H1 (cell line): ENCODE measurements at regions not wholly inside any gene's neighbourhood (a gene's known extent, or its start where the extent isn't known, plus 50 kb on each side); places are given as distances from the start of the nearest gene placed in this dataset.

ENCODE experiments used
- CTCF ChIA-PET: fragments of 300-600 bp; sonication (Branson Sonifier 250); formaldehyde crosslinking; loops from one replicate; lab custom pipeline; 2021; ENCODE audit not compliant: partially characterized antibody; lab: Charles Lee
- POLR2A ChIA-PET: fragments of 300-600 bp; sonication (Branson Sonifier 250); formaldehyde crosslinking; loops from one replicate; lab custom pipeline; 2021; ENCODE audit warnings: inconsistent platforms; ENCODE audit not compliant: partially characterized antibody; lab: Charles Lee
- DNase-seq, 2 experiments: peaks; one replicate each; pipeline versions ENCODE4 v3.0.0 to v3.0.0-alpha.2; 2010 to 2022; ENCODE audit warnings: low spot score in 2 of 2, low read depth in 1 of 2, mixed read lengths in 1 of 2
- FAIRE-seq: peaks from 2 replicates; lab custom pipeline; 2011; peaks lifted over from hg19 to GRCh38; lab: Jason Lieb, UNC
- H2AFZ ChIP-seq: 2 replicates; pipeline ENCODE4 v1.8.1; 2012; ENCODE audit warnings: low read length, inconsistent platforms
- H2AK5ac ChIP-seq: 2 replicates; pipeline ENCODE4 v1.6.1; 2013; ENCODE audit warnings: low read depth, low read length
- H2BK120ac ChIP-seq: replicated peaks from 2 replicates; pipeline ENCODE3; 2013; ENCODE audit warnings: low read depth, low read length, inconsistent platforms
- H2BK12ac ChIP-seq: 2 replicates; pipeline ENCODE4 v1.6.1; 2013; ENCODE audit warnings: low read depth, low read length
- H2BK15ac ChIP-seq: 2 replicates; pipeline ENCODE4 v1.6.1; 2013; ENCODE audit warnings: low read length
- H2BK20ac ChIP-seq: 2 replicates; pipeline ENCODE4 v1.6.1; 2013; ENCODE audit warnings: low read length
- H2BK5ac ChIP-seq: 2 replicates; pipeline ENCODE4 v1.6.1; 2013; ENCODE audit warnings: low read depth, low read length
- H3K14ac ChIP-seq: 2 replicates; pipeline ENCODE4 v1.6.1; 2013; ENCODE audit warnings: inconsistent platforms; ENCODE audit not compliant: insufficient read length
- H3K18ac ChIP-seq: 2 replicates; pipeline ENCODE4 v1.6.1; 2013; ENCODE audit warnings: low read length; ENCODE audit errors: extremely low read depth
- H3K23ac ChIP-seq: 2 replicates; pipeline ENCODE4 v1.6.1; 2013; ENCODE audit warnings: inconsistent platforms; ENCODE audit not compliant: insufficient read length
- H3K23me2 ChIP-seq: 2 replicates; pipeline ENCODE4 v1.6.1; 2013; ENCODE audit warnings: low read depth, low read length
- H3K27ac ChIP-seq: 2 replicates; pipeline ENCODE4 v1.6.1; 2011; ENCODE audit warnings: low read depth, low read length, inconsistent platforms
- H3K27me3 ChIP-seq, 4 experiments: replicated peaks in 1 of 4; 1 replicate in 1 of 4; 2 replicates in 3 of 4; pipeline versions ENCODE4 v1.6.1 to v1.8.1; 2011 to 2013; ENCODE audit warnings: low read length in 3 of 4, mild to moderate bottlenecking in 3 of 4, inconsistent platforms in 2 of 4, mixed read lengths in 2 of 4, moderate library complexity in 1 of 4; ENCODE audit not compliant: control insufficient read depth in 3 of 4, insufficient read depth in 3 of 4; ENCODE audit errors: extremely low read depth in 1 of 4
- H3K36me3 ChIP-seq, 4 experiments: 2 replicates each; pipeline versions ENCODE4 v1.6.1 to v1.8.1; 2011 to 2013; ENCODE audit warnings: mild to moderate bottlenecking in 4 of 4, low read length in 3 of 4, moderate library complexity in 2 of 4, control low read depth in 1 of 4, inconsistent platforms in 1 of 4; ENCODE audit not compliant: insufficient read depth in 4 of 4, control insufficient read depth in 2 of 4
- H3K4ac ChIP-seq: replicated peaks from 2 replicates; pipeline ENCODE3; 2013; ENCODE audit warnings: low read length, low read depth, mixed read lengths, inconsistent platforms; ENCODE audit not compliant: insufficient read length
- H3K4me1 ChIP-seq, 4 experiments: replicated peaks in 1 of 4; 1 replicate in 1 of 4; 2 replicates in 3 of 4; pipeline versions ENCODE4 v1.6.1 to v1.8.1; 2011 to 2013; ENCODE audit warnings: low read length in 3 of 4, inconsistent platforms in 2 of 4, mixed read lengths in 1 of 4; ENCODE audit not compliant: insufficient read depth in 4 of 4, control insufficient read depth in 3 of 4
- H3K4me2 ChIP-seq, 2 experiments: 2 replicates each; pipeline versions ENCODE4 v1.6.1 to v1.8.1; 2011 to 2013; ENCODE audit warnings: low read depth in 2 of 2, low read length in 2 of 2, control low read depth in 1 of 2, inconsistent platforms in 1 of 2, mild to moderate bottlenecking in 1 of 2; ENCODE audit not compliant: insufficient read depth in 1 of 2
- H3K4me3 ChIP-seq, 4 experiments: fragments of 200-600, 300-600 bp in 1 of 4; sonication (generic), shearing (Covaris generic), sonication (Bioruptor Twin) in 1 of 4; 2 replicates each; pipeline versions ENCODE4 v1.5.1 to v1.8.1; 2011 to 2016; ENCODE audit warnings: low read length in 4 of 4, low read depth in 3 of 4, control low read depth in 2 of 4, inconsistent platforms in 2 of 4, mild to moderate bottlenecking in 2 of 4, mixed read lengths in 1 of 4, moderate library complexity in 1 of 4; ENCODE audit not compliant: insufficient read depth in 2 of 4; ENCODE audit errors: extremely low read depth in 1 of 4
- H3K56ac ChIP-seq: replicated peaks from 2 replicates; pipeline ENCODE3; 2013; ENCODE audit warnings: low read depth, mild to moderate bottlenecking, mixed read lengths, low read length, inconsistent platforms; ENCODE audit not compliant: insufficient read length
- H3K79me1 ChIP-seq: 2 replicates; pipeline ENCODE4 v1.6.1; 2013; ENCODE audit warnings: low read depth, low read length, control low read depth
- H3K79me2 ChIP-seq, 2 experiments: 2 replicates each; pipeline versions ENCODE4 v1.6.1 to v1.8.1; 2012 to 2013; ENCODE audit warnings: low read length in 2 of 2, mild to moderate bottlenecking in 2 of 2, inconsistent platforms in 1 of 2; ENCODE audit not compliant: insufficient read depth in 2 of 2, control insufficient read depth in 1 of 2
- H3K9ac ChIP-seq, 4 experiments: replicated peaks in 1 of 4; 1 replicate in 1 of 4; 2 replicates in 3 of 4; pipeline versions ENCODE4 v1.6.1 to v1.8.1; 2011 to 2013; ENCODE audit warnings: low read depth in 3 of 4, low read length in 3 of 4, control low read depth in 2 of 4, mild to moderate bottlenecking in 2 of 4, moderate library complexity in 2 of 4, inconsistent platforms in 1 of 4; ENCODE audit errors: extremely low read depth in 1 of 4
- H3K9me3 ChIP-seq, 2 experiments: 2 replicates each; pipeline versions ENCODE4 v1.6.1 to v1.8.1; 2012 to 2013; ENCODE audit warnings: mild to moderate bottlenecking in 2 of 2, moderate library complexity in 2 of 2, control low read depth in 1 of 2, inconsistent platforms in 1 of 2, low read depth in 1 of 2, low read length in 1 of 2, mixed read lengths in 1 of 2; ENCODE audit not compliant: insufficient read depth in 2 of 2
- H4K20me1 ChIP-seq, 2 experiments: replicated peaks in 1 of 2; 2 replicates each; pipeline versions ENCODE3 to v1.8.1; 2011 to 2013; ENCODE audit warnings: inconsistent platforms in 2 of 2, low read length in 2 of 2, mild to moderate bottlenecking in 1 of 2; ENCODE audit not compliant: insufficient read depth in 2 of 2, control insufficient read depth in 1 of 2
- H4K5ac ChIP-seq: 2 replicates; pipeline ENCODE4 v1.6.1; 2013; ENCODE audit warnings: low read length, low read depth, mixed read lengths, inconsistent platforms; ENCODE audit not compliant: insufficient read length
- H4K8ac ChIP-seq: 2 replicates; pipeline ENCODE4 v1.8.0; 2013; ENCODE audit warnings: mild to moderate bottlenecking, moderate library complexity, low read length, inconsistent platforms; ENCODE audit not compliant: insufficient read depth; ENCODE audit errors: extremely low read depth
- H4K91ac ChIP-seq: replicated peaks from 2 replicates; pipeline ENCODE3; 2013; ENCODE audit warnings: low read length, mixed read lengths, inconsistent platforms; ENCODE audit not compliant: insufficient read length
- ATF2 ChIP-seq: IDR thresholded peaks from 2 replicates; pipeline ENCODE4 v1.6.1; 2012; ENCODE audit warnings: low read length, inconsistent platforms
- EZH2 ChIP-seq: fragments of 200-600 bp; sonication (generic); IDR thresholded peaks from 2 replicates; pipeline ENCODE4 v1.7.1; 2012; ENCODE audit warnings: low read depth, mild to moderate bottlenecking, moderate library complexity, low read length, inconsistent platforms; ENCODE audit not compliant: severe bottlenecking
- JUN ChIP-seq: IDR thresholded peaks from 2 replicates; pipeline ENCODE4 v1.6.1; 2011; ENCODE audit warnings: low read depth, mild to moderate bottlenecking, improper control_type of control experiment, low read length
- RFX5 ChIP-seq: IDR thresholded peaks from 2 replicates; pipeline ENCODE4 v1.6.1; 2011; ENCODE audit warnings: low read depth, low read length, improper control_type of control experiment, borderline replicate concordance
- WGBS, 2 experiments: shearing (Covaris generic) in 1 of 2; methylation state at CpG; one replicate each; pipeline versions ENCODE4 v1.1.6 to v1.1.7; 2013 to 2015; ENCODE audit warnings: low lambda C conversion rate in 2 of 2, mixed read lengths in 2 of 2, inconsistent platforms in 1 of 2, low coverage in 1 of 2, missing lambda C conversion rate in 1 of 2; ENCODE audit not compliant: insufficient replicate concordance in 2 of 2, insufficient coverage in 1 of 2, insufficient read length in 1 of 2; ENCODE audit errors: extremely low coverage in 1 of 2, missing lambda C conversion rate in 1 of 2; 5-methylcytosine and 5-hydroxymethylcytosine counted together

DNA sequence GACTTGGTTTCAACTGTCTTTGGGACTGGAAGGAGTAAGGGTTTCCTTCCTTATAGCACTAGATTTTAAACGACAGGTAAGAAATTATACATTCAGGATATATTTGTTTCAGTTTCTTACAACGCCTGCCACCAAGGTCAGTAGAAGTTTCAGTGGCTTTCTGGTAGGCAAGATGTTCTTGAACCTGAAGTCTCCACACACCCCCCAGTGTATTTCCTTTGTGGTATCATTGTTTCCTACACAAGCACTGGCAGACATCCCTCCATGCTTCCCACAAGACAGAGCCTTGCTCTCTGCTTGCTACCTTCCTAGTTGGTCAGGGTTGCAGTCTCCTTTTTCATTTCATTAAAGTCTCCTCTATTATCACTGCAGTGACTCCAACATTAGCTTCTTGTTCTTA is 283.1 kb downstream of the FLRT2 start:
- Histone ChIP-seq H2BK20ac (no peak overlapping the region), H3K56ac (no peak overlapping the region), H2BK120ac (no peak overlapping the region), H3K18ac (no peak overlapping the region), H2AFZ (no peak overlapping the region), H4K8ac (no peak overlapping the region), H3K79me2 (no peaks in the 10 kb centered on the region), H4K91ac (no peak overlapping the region), H3K4me1 (no peaks in the 10 kb centered on the region), H3K9ac (no peak overlapping the region), H2BK5ac (no peak overlapping the region), H2AK5ac (no peak overlapping the region), H3K4me3 (no peak overlapping the region), H3K23ac (no peak overlapping the region), H3K27ac (no peak overlapping the region), H2BK12ac (no peak overlapping the region), H3K4ac (no peak overlapping the region), H4K20me1 (no peaks in the 10 kb centered on the region), H3K4me2 (no peak overlapping the region), H3K23me2 (no peaks in the 10 kb centered on the region), H3K79me1 (no peaks in the 10 kb centered on the region), H4K5ac (no peak overlapping the region), H3K9me3 (no peaks in the 10 kb centered on the region), H3K14ac (no peak overlapping the region), H3K36me3 (no peaks in the 10 kb centered on the region), H3K27me3 (no peaks in the 10 kb centered on the region), H2BK15ac (no peak overlapping the region)
- FAIRE-seq (no peak), DNase-seq (no peak)
- CTCF ChIA-PET: no interaction called here
- POLR2A ChIA-PET: no interaction called here
- 91% methylated on average over 2 of the region's 2 CpGs; no CpG with 5 or more reads in 1 of the 2 experiments for WGBS, 2 experiments
- TF ChIP-seq ATF2: no peak
- TF ChIP-seq JUN: no peak
- TF ChIP-seq RFX5: no peak
- no peak for TF ChIP-seq EZH2
